Activated CD4-positive, alpha-beta T cell treated with anti-CD3 and anti-CD28 coated beads, Interleukin-2, Interleukin-6, amounts not matched to agents 100 ng/mL and 50 ng/mL, durations not matched to agents 16 hours and 8 hours (primary cell): ENCODE measurements at regions not wholly inside any gene's neighbourhood (a gene's known extent, or its start where the extent isn't known, plus 50 kb on each side); places are given as distances from the start of the nearest gene placed in this dataset.
"Not testable (repeated sequence)": the region's sequence is repeated elsewhere in the genome, so short reads cannot be mapped to it uniquely, and the experiment has no call there.

Source experiments
- DNase-seq: peaks from one replicate; pipeline ENCODE4 v3.0.0-alpha.2; 2020

- no peak for DNase-seq
These were observed 50.2 kb upstream of the FAM174B start for GRCh38 chr15:92705764-92706163.

- no peak for DNase-seq
These were observed 50.6 kb upstream of the FAM174B start for GRCh38 chr15:92706201-92706600.

GRCh38 chr15:92707880-92708551 lies 52.4 kb upstream of the FAM174B start:
- no peak for DNase-seq

DNA sequence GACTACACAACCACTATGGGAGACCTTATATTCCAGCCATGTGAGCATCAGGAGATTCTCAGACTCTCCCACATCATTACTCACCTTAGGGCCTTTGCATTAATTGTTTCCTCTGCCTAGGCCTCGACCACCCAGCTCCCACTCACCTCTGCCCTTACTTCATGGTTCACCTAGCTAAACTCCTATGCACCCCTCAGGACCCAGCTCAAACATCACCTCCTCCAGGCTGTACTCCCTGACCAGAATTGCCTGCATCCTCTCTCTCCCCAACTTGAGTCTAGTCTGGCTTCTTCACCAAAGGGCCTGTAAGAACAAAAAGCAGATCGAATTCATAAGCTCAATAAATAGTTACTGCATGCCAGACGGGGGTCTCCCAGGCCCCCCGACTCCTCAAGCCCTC lies 53.1 kb upstream of the FAM174B start:
- no peak for DNase-seq

DNA sequence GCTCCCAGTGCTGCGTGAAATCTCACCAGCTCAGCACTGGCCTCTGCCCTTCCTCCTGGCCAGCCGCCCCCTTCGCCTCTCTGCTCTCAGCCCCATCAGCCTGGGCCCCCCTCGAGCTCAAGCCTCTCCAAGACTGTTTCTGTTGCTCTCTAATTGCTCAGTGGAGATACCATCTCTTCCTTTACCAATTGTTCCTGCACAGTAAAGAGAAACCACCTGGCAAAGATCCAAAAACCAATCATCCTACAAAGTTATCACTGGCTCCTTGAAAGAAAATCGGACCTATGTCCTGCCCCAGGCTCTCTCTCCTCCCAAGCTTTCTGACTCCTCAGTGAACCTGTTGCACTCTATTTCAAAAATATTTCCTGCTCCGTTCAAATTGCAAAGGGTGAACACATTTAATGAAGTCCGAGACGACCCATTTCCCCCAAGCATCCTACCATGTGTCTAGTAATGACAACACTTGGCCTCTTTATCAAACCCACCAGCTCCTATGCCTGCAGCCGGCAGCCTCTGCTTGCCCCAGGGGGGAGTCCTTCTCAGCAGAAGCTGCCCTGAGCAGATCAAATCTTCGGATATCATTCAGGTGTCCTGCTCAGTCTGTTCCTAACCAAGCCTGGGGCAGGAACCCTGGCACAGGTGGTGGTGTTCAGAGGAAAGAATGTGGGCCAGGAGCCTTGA lies 53.7 kb upstream of the FAM174B start:
- DNase-seq: no peak

GRCh38 chr15:92711457-92711831 lies 55.9 kb upstream of the FAM174B start:
- DNase-seq: no peak

GRCh38 chr15:92714077-92714476 lies 58.5 kb upstream of the FAM174B start:
- DNase-seq: no peak

GRCh38 chr15:92714477-92715401 lies 59.2 kb upstream of the FAM174B start:
- peak; percentile 84 for DNase-seq

DNA sequence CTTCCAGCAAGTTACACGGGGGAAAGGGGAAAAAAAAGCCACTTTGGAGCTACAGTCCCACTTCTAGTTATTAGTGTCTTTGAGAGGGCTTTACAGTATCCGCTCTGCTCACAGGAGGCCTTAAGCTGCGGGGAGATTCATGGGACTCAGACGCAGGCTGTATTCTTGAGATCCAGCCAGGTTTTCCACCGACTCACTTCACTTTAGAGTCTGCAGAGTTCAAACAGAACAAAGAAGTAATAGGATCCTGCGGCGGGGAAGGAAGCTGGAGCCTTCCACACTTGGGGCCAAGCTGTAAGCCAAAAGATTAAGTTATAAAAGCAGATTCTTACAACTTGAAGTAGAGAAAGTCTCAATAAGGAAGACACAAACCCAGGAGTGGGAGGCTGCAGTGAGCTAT lies 60.2 kb upstream of the FAM174B start:
- DNase-seq: no peak

DNA sequence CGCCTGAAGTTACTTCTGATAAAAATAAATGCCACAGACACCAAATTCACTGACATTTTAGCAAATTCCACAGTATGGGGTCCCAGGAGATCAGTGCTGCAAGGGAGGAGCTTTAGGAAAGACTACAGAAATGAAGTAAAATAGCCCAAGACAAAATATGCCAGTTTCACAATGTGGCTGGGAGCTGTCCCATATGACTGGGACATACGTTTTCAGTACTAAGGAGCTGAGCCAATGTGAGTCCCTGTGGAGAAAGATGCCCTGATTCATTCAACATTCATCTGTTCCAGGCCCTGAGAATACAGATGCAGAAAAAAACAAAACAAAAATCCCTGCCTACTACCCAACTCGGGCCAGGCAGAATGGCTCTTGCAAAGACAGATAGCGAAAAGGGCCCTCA lies 63.4 kb upstream of the FAM174B start:
- DNase-seq: no peak

DNA sequence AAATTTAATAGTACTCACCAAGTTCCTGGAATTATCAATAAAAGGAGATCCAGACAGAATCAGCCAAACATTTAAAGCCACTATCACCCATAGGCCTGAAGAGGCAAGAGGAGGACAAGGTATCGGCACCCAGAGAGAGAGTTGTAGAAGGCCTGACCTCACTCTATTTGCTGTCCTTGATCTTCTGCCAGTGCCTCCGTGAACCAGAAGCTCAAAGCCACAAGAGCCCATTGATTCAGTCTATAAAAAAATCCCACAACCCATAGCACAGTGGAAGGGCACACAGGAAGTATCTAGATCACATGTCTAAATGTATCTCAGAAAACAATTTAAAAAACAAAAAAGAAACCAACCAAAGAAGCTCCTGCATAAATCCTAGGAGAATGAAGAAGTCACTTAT lies 68.6 kb upstream of the FAM174B start:
- DNase-seq: no peak

- no peak for DNase-seq
These were observed 69.6 kb upstream of the FAM174B start for GRCh38 chr15:92725171-92725570.

GRCh38 chr15:92728266-92728665 lies 72.7 kb upstream of the FAM174B start:
- no peak for DNase-seq

DNA sequence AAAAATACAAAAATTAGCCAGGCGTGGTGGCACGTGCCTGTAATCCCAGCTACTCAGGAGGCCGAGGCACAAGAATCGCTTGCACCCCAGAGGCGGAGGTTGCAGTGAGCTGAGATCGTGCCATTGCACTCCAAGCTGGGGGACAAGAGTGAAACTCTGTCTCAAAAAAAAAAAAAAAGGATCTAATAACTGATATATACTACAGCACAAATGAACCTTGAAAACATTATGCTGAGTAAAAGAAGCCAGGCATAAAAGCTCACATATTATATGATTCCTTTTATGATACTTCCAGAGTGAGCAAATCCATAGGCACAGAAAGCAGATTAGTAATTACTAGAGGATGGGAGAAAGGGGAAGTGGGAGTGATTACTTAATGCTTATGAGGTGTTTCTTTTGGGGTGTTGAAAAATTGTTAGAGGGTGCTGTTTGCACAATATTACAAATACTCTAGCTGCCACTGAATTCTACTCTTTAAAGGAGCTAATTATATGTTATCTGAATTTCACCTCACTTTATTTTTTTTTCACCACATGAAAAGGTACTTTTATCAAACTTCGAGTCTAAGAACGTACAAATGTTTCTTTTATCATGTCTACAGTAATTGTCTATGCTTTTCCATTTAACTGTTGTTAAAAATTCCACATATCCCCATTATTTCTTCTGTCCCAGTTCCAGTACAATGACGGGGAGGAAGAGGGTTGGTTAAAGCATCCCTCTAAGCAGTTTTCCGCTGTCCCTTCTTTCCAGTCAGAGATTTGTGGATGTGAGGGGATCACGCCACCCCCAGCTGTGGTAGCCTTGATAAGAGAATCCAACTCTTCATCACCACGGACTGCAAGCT lies 77.7 kb upstream of the FAM174B start:
- no peak for DNase-seq

GRCh38 chr15:92733934-92734521 lies 78.5 kb upstream of the FAM174B start:
- peak; percentile 10 for DNase-seq

GRCh38 chr15:92739246-92739645 lies 83.7 kb upstream of the FAM174B start:
- DNase-seq: not testable (repeated sequence)

GRCh38 chr15:92745845-92746271 lies 90.3 kb upstream of the FAM174B start:
- DNase-seq: no peak

DNA sequence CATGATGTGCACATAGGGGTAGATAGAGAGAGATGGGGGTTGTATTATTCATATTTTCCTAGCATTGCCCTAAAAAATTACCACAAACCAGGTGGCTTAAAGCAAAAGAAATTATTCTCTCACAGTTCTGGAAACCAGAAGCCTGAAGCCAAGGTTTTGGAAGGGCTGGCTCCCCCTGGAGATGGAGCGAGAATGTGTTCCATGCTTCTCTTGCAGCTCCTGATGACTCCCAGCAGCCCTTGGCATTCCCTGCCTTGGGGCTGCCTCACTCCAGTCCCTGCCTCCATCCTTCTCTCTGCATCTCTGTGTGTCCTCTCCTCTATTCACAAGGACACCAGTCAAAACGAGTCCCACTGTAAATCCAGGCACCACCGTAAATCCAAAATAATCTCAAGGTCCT lies 91.5 kb upstream of the FAM174B start:
- no peak for DNase-seq

DNA sequence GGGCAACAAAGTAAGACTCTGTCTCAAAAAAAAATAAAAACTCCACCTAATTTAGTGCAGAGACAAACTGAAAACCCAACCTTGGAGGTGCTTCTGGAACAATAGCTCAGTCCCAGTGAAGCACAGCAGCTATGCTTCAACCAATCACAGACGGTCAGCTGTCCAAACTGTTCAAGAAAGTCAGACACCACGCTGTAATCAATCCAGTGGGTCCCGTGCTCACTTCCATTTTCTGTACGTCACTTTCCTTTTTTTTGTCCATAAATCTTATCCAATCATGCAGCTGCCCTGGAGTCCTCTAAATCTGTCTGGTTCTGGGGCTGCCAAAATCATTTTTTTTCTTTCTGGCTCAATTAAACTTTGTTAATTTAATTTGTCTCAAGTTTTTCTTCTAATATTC lies 93.6 kb upstream of the FAM174B start:
- no peak for DNase-seq

GRCh38 chr15:92749946-92750345 lies 94.4 kb upstream of the FAM174B start:
- DNase-seq: no peak

DNA sequence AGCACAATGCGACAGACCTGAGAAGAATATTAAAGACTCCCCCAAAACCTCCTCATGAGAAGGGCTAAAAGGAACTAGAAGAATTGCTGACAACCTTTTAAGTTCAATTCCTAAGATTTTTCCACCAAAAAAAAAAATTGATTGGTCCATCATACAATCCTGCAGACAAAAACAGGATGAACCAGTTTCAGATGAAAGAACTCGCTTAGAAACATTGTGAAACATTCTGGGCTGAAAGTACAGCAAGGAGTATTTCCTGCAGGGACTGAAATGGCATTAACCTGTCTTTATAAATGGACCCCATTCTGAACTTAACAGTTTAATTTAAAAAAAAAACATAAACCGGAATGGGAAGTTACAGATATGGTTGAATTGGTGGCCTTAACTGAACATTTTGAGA lies 96.0 kb upstream of the FAM174B start:
- no peak for DNase-seq

GRCh38 chr15:92753591-92753990 lies 98.0 kb upstream of the FAM174B start:
- no peak for DNase-seq
